GM20431 (cell line): ENCODE measurements at regions not wholly inside any gene's neighbourhood (a gene's known extent, or its start where the extent isn't known, plus 50 kb on each side); places are given as distances from the start of the nearest gene placed in this dataset.
"Not testable (repeated sequence)": the region's sequence is repeated elsewhere in the genome, so short reads cannot be mapped to it uniquely, and the experiment has no call there.

ENCODE experiments used
- in situ Hi-C: fragments of 300-500 bp; cut with MseI, MboI; formaldehyde crosslinking; loops from one replicate; pipeline ENCODE4 v1.15.0; 2020; ENCODE audit warnings: low sequenced_read_pairs; ENCODE audit not compliant: unreplicated experiment

DNA sequence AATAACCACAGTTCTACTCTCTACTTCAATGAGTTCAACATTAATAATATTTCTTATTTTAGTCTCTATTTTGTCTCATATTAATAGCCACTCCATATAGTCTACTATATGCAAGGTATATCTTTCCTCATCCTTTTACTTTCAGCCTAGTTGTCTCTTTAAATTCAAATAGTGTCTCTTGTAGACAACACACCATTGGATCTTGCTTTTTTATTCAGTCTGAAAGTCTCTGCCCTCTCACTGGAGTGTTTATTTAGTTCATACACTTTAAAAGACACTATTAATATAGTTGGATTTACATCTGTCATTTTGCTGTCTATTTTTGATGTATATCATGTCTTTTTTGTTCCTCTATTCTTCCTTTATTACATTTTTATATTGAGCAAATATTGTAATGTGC, 103.5 kb downstream of the RFPL4B start:
- in situ Hi-C loops, result no loop called here

DNA sequence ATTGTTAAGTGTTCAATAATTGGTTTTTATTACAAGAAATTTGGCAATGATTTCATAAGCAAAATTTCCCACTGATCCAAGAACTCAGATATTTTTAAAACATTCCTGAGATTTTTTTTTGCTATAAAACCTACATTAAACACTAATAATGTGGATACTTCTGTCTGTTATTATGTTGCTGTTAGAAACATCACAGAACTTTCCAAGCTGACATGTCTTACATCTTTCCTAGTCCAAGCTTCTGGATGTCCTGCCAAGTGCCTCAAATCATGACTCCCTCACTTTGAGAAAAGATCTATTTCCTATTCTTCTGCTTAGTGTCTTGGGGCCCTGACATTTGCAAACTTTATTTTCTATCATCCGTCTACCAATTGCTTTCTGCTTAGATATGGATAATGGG, 110.8 kb downstream of the RFPL4B start:
- in situ Hi-C loops, result no loop called here

DNA sequence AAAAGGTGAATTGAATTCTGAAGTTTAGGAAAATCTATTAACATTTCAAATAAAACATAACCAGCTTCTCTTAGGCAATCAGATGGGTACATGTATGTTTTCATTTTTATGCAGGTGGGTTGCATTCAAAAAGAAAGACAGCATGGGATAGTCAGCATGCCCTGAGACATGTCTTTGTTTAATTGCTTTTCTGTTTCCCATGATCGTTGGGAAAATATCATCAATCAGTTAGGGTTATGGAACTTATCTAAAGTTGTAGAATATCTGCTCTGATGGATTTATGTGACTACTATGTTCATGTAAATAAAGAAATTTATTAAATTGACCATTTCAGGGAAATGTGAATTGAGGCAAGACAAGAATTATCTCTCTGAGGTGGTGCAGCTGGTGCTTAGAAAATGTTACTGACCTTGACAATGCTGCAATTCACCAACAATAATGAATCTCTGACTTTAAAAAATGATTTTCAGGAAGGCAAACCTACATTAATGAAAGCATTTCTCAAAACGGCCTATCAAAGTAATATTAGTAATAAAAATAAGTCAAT, 112.7 kb downstream of the RFPL4B start:
- in situ Hi-C loops, result no loop called here

GRCh38 chr6:112464901-112465665, 118.0 kb downstream of the RFPL4B start:
- in situ Hi-C loops, result no loop called here

- in situ Hi-C loops, result no loop called here
Observed at GRCh38 chr6:112466373-112467151, 119.4 kb downstream of the RFPL4B start.

DNA sequence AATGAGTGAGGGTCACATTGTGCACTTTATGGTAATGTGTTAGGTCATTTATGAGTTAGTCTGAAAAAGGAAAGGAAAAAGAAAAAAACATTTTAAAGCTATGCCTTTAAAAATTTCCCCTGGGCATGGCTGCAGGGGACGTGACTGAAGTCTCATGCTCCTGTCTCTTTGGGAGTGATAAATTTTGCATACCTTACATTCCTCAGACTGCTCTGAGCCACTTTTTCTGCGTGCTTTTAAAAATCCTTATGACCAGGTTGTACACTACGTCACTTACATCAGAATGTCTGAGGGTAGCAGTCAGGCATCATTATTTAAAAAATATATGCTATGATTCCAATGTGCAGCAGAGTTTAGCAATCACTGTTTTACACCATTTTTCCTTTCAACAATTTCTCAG, 121.2 kb downstream of the RFPL4B start:
- in situ Hi-C loops, result no loop called here

GRCh38 chr6:112469306-112469705, 122.2 kb downstream of the RFPL4B start:
- in situ Hi-C loops, result no loop called here

DNA sequence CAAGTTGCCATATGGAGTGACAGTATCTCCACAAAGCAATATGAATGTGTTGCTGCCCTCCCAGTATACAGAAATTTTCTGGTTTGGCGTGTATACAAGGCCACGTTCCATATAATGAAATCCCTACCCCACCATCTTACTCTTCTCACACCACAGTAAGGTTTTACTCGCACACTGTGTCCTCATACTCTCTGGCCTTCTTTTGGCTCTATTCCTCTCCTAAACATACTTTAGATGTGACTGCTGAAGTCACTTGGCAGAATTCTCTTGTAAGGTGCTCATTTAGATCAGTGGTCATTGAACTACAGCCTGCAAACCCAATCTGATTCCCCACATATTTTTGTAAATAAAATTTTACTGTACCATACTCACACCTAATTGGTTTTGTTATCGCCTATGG, 123.2 kb downstream of the RFPL4B start:
- in situ Hi-C loops, result no loop called here

DNA sequence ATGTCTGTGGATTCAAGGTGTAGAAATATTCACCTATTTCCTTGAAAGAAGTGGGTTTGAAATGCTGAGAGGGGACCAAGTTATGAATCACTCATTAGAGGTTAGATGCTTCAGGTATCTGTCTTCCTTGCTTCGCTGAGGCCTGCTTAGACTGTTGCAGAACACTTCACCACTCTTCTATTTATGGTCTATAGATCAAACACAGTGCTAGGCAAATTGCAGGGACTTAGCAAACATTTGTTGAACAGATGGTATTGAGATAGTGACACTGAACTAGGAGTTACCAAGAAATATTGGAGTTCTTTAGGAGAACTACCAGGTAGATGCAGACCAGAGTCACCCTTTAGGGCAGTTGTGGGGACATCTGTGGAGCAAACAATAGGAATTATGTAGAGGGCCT, 123.8 kb downstream of the RFPL4B start:
- in situ Hi-C loops, result no loop called here

DNA sequence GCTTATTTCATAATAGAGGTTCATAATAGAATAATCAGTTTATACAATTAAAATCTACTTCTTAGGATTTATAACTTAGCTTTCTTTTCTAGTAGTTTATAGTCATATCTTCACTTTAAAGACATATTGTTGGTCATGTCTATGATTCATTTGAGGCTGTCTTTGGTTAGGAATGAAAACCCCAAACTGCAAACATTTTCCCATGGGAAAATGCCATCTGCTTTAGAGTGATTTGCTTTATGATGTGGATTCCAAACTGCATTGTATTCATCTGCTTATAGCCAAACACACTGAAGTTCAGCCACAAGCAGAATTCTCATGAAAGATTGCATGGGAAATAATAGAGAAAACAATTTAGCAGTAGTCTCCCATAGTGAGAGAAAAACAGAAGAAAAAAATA, 128.0 kb downstream of the RFPL4B start:
- in situ Hi-C loops, result no loop called here

- in situ Hi-C loops, result no loop called here
Observed at GRCh38 chr6:112477125-112477524, 130.0 kb downstream of the RFPL4B start.

DNA sequence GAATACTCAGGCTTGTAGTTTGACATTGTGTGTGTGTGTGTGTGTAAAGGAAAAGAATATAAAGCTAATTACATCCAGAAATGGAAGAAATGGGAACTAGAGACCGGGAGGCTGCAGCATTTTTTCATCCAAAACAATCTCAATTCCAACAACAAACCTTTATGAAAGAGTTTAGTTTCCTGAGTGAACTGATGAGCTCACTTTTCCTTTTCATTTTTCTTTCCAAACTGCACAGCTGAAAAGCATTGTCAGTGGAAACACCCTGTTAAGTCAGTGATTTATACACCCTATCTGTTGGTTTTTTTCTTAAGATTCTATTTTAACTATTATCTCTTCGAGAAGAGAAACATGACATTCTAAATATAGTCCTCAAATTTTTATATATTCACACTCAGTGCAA, 130.9 kb downstream of the RFPL4B start:
- in situ Hi-C loops, result no loop called here

DNA sequence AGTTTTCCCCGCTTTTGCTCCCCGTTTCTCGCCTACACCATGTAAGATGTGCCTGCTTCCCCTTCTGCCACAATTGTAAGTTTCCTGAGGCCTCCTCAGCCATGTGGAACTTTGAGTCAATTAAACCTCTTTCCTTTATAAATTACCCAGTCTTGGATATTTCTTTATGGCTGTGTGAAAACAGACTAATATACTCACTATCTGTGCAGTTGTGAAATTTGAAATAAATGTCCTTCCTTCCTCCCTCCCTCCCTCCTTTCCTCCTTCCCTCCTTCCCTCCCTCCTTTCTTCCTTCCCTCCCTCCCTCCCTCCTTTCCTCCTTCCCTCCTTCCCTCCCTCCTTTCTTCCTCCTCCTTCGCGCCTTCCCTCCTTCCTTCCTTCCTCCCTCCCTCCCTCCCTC, 132.8 kb downstream of the RFPL4B start:
- in situ Hi-C loops, result not testable (repeated sequence)

DNA sequence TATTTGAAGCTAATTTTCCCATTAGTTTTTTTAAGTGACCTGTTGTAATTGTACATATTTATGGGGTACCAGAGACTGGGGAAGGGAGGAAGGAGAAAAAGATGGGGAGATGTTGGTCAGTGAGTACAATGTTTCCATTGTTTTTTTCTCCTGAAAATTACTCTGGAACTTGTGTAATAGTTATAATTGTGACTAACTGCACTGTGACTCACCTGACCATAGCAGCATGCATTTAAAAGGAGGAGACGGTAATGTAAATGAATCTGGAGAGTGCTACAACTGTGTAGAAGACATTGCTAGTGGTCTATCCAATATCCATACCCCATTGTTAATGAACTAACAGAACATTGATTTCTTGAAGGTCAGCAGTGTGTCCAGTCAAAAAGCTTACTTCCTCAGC, 133.4 kb downstream of the RFPL4B start:
- in situ Hi-C loops, result no loop called here

DNA sequence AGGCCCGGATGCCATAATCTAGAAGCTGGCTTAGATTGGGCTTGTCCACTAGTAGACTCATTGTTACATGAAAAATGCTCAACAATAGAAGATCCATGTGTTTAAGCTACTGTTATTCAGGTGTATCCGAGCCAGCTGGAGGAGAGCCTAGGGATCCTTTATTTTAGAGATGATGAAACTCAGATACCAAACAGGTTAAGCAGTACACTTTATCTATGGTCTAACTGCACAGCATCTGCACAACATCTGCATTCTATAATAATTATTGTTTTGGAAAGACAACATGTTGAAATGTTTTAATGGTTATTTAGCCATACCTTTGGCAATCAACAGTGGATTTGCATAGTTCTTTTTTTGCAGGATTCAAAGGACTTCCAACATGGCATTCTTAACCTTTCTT, 134.1 kb downstream of the RFPL4B start:
- in situ Hi-C loops, result no loop called here

- in situ Hi-C loops, result no loop called here
Observed at GRCh38 chr6:112482373-112482772, 135.2 kb downstream of the RFPL4B start.

GRCh38 chr6:112485120-112485826, 138.1 kb downstream of the RFPL4B start:
- in situ Hi-C loops, result no loop called here

- in situ Hi-C loops, result no loop called here
Observed at GRCh38 chr6:112485827-112486212, 138.7 kb downstream of the RFPL4B start.

DNA sequence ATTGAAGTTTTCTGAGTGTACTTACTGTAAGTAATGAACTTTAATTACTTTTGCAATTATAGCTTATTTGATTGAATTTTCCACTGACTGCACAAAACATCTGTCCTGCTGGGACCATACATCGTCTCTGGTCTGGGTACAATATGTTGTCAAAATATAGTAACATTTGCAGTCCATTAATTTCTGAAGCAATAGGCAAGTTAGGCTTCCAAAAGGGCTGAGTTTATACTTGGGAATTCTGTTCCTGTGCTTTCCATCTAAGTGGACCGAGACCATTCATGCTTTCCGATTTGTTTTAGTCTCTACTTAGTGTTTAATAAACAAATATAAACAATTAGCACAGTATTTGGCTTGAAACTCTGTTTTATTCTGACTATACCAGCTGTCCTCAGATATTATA, 139.3 kb downstream of the RFPL4B start:
- in situ Hi-C loops, result no loop called here

DNA sequence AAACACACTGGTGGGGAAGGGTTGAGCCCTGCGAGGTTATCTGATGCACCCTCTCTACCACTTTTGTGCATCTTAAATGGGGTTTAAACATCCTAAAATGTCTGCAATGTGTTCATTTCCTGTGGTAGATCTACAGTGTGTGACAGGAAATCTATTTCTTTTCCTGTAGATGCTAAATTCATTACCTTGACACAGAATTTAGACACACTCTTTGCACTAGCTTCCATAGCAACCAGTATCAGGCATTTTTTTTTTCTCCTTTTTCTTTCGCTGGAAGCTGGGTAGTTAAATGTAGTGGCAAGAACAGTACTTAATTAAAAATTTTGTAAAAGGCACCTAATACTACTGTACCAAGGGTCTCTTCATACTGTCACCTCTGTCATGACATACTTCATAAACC, 141.1 kb downstream of the RFPL4B start:
- in situ Hi-C loops, result no loop called here

DNA sequence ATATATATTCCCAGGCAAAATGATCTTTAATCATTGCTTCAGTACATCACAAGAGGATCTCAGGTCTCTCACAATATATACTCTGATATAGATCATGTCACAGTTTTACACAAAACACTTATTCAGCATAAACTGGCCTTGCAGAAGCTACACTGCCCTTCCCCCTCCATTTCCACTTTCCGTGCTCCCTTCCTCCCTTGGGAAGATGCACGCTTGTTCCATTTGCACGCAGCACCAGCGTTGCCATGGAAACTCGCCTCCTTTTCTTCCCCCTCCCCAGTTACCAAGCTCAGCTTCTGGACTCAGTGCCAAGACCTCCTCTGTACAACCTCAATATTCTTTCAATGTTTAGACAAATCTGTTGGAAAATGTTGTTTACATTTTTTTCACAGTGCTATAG, 154.6 kb downstream of the RFPL4B start:
- in situ Hi-C loops, result no loop called here
